ENCODE measurements at regions not wholly inside any gene's neighbourhood (a gene's known extent, or its start where the extent isn't known, plus 50 kb on each side); places are given as distances from the start of the nearest gene placed in this dataset.

DNA sequence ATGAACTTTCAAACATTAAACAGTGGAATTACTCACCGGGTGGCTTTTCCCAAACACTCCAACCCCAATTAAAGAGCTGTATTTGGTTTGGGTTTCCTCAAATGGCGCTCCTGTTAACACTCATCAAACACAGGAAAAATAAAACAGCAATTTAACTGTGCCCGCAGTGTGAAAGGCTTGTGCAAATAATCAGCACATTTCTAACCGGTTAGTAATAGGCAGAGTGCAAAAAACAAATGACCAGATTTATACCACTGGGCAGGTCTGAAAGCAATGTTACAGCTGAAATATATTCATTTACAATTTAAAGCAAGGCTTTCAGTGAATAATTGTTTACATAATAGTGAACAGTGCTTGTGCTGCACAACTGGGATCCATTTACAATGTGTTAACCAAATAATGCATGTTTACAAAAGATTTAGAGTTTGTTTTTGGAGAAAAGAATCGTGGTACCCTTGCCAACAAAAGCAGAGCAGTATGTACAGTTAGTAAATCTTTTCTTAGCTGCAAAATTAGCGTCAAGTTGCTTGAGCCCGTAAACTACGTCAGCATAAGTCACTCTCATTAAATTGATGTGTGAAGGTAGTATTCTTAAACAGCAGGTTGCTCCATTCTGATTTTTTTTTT lies 662.9 kb upstream of the ZNF608 start:
- Histone ChIP-seq H3K4me1 (ENCODE audit: control insufficient read depth in 2 of 2, insufficient read depth in 2 of 2, low read length in 2 of 2) (no peaks in the 10 kb centered on the region), H3K27me3 (ENCODE audit: control insufficient read depth in 2 of 2, insufficient read depth in 2 of 2, low read length in 2 of 2) (no peaks in the 10 kb centered on the region), H3K27ac (ENCODE audit: low read depth, low read length) (no peak overlapping the region), H3K9me3 (ENCODE audit: control insufficient read depth in 2 of 3, low read length in 3 of 3) (no peaks in the 10 kb centered on the region), H3K4me3 (ENCODE audit: low read length) (no peak overlapping the region), H3K36me3 (ENCODE audit: control insufficient read depth in 2 of 3, insufficient read depth in 3 of 3, low read length in 3 of 3) (no peaks in the 10 kb centered on the region)
- no peaks in the 10 kb centered on the region for H3K36me3 Mint-ChIP-seq
- ATAC-seq (no peak), DNase-seq (no peak)
- no peaks in the 10 kb centered on the region for H3K27me3 Mint-ChIP-seq
- intact Hi-C loops (cut with micrococcal nuclease) = no loop called here
- H3K4me3 Mint-ChIP-seq = no peak overlapping the region
- H3K4me1 Mint-ChIP-seq = peaks cover 0 to 3% (median 0%) of the 10 kb centered on the region in 7 donors
- POLR2A ChIA-PET = no interaction called here
- H3K9me3 Mint-ChIP-seq = peaks cover 0 to 4% (median 0%) of the 10 kb centered on the region in 11 donors
- H3K27ac Mint-ChIP-seq = no peak overlapping the region
- CTCF ChIA-PET = no interaction called here

DNA sequence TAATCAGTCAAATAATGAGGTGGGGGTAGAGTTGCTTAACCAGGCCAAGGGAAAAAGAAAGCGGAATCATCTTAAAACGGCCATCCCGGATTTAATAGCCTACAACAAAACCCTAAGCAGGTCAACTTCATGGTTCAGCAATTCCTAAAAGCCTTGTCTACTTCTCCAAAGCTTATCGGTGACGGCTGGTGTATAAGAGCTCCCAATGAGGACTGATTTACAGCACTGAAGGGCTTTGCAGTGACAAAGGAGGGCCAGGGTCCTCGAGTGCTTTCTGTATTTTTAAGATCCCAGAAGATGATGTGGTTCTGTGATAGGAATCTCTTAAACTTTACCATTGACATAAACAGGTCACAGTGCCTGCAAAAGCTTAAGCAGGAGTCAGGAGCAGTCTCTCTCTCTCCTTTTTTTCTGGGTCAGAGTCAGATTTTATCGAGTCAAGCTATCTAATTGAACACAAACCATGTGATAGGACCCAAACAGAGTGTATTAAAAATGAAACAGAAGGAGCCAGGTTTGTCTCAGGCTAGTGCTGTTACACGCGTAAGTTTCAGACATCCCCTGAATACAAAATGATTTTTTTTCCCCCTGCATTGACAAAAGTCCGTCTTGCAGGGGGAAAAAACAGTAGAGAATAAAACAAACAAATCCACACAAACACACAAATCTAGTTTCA lies 663.6 kb upstream of the ZNF608 start:
- no peak for DNase-seq
- CTCF ChIA-PET = no interaction called here
- H3K4me3 ChIP-seq (ENCODE audit: low read length) = no peak overlapping the region
- Mint-ChIP-seq H3K4me3 (no peak overlapping the region), H3K27ac (no peak overlapping the region), H3K9me3 (peaks cover 0 to 4% (median 0%) of the 10 kb centered on the region in 11 donors), H3K4me1 (peaks cover 0 to 3% (median 0%) of the 10 kb centered on the region in 7 donors), H3K27me3 (no peaks in the 10 kb centered on the region), H3K36me3 (no peaks in the 10 kb centered on the region)
- POLR2A ChIA-PET = no interaction called here
- H3K4me1 ChIP-seq (ENCODE audit: control insufficient read depth in 2 of 2, insufficient read depth in 2 of 2, low read length in 2 of 2) = no peaks in the 10 kb centered on the region
- no peaks in the 10 kb centered on the region for H3K9me3 ChIP-seq (ENCODE audit: control insufficient read depth in 2 of 3, low read length in 3 of 3)
- no peak overlapping the region for H3K27ac ChIP-seq (ENCODE audit: low read depth, low read length)
- intact Hi-C loops (cut with micrococcal nuclease) = no loop called here
- ATAC-seq = no peak
- no peaks in the 10 kb centered on the region for H3K36me3 ChIP-seq (ENCODE audit: control insufficient read depth in 2 of 3, insufficient read depth in 3 of 3, low read length in 3 of 3)
- H3K27me3 ChIP-seq (ENCODE audit: control insufficient read depth in 2 of 2, insufficient read depth in 2 of 2, low read length in 2 of 2) = no peaks in the 10 kb centered on the region

DNA sequence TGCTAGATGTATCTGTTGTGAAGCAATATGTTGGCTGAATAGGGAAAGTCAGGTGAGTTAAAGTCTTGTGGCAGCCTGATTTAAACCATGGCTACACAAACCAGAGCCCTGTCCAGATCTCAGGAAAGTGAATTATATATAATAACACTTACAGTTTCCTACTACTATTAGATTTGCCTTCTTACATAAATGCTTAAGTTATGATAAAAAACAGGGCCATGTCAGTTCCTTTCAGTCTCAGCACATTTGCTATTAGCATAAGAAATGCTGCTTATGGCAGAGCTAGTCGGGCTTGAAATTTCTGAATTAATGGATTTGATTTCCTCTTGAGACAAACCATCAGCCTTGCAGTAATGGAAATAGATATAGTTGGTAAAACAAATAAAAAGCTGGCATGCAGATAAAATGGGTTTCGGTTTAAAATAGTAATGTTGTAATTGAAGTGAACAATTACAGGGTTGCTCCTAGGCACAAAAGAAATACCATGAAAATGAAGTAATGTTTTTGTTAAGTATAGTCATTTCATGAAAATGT lies 664.2 kb upstream of the ZNF608 start:
- Histone ChIP-seq H3K36me3 (ENCODE audit: control insufficient read depth in 2 of 3, insufficient read depth in 3 of 3, low read length in 3 of 3) (no peaks in the 10 kb centered on the region), H3K27ac (ENCODE audit: low read depth, low read length) (no peak overlapping the region), H3K9me3 (ENCODE audit: control insufficient read depth in 2 of 3, low read length in 3 of 3) (no peaks in the 10 kb centered on the region), H3K4me1 (ENCODE audit: control insufficient read depth in 2 of 2, insufficient read depth in 2 of 2, low read length in 2 of 2) (no peaks in the 10 kb centered on the region), H3K4me3 (ENCODE audit: low read length) (no peak overlapping the region), H3K27me3 (ENCODE audit: control insufficient read depth in 2 of 2, insufficient read depth in 2 of 2, low read length in 2 of 2) (no peaks in the 10 kb centered on the region)
- peaks cover 0 to 3% (median 0%) of the 10 kb centered on the region in 7 donors for H3K4me1 Mint-ChIP-seq
- H3K9me3 Mint-ChIP-seq = peaks cover 0 to 4% (median 0%) of the 10 kb centered on the region in 11 donors
- DNase-seq = no peak
- no peaks in the 10 kb centered on the region for H3K27me3 Mint-ChIP-seq
- intact Hi-C loops (cut with micrococcal nuclease) = no loop called here
- no peaks in the 10 kb centered on the region for H3K36me3 Mint-ChIP-seq
- ATAC-seq = no peak
- no peak overlapping the region for H3K4me3 Mint-ChIP-seq
- ChIA-PET POLR2A (no interaction called here), CTCF (no interaction called here)
- no peak overlapping the region for H3K27ac Mint-ChIP-seq

DNA sequence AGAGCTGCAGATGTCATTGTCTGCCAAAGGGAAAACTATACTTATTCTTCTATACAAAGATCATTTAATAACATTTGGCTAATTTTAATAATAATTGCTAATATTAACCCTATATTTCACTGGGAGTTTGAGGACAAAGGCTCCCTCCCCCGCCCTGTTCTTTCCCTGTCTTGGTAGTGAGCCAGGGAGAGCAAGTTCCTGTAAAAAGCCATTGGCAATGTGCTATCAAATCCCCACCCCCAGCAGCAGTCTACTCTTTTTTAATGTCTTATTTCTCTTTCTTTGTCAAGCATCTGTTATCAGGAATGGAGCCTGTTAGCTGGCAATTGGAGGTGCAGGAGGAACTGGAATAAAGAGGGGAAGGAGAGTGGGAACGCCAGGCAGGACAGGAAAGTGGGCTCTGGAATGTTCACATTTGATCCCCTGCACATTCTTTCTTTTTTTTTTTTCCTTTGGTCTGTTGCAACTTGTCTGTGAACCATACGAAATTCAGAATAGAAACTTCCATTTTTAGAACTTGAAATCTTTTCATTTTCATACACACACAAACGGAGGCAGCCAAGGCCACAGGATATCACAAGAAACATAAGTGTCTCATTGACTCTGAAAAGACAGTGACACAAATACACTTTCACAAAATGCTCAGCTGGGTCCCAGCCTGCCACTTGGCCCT lies 664.8 kb upstream of the ZNF608 start:
- Mint-ChIP-seq H3K27ac (no peak overlapping the region), H3K4me1 (peaks cover 0 to 3% (median 0%) of the 10 kb centered on the region in 7 donors), H3K4me3 (no peak overlapping the region), H3K36me3 (no peaks in the 10 kb centered on the region), H3K27me3 (no peaks in the 10 kb centered on the region), H3K9me3 (peaks cover 0 to 4% (median 0%) of the 10 kb centered on the region in 11 donors)
- POLR2A ChIA-PET = no interaction called here
- ATAC-seq = no peak
- CTCF ChIA-PET = no interaction called here
- Histone ChIP-seq H3K27ac (ENCODE audit: low read depth, low read length) (no peak overlapping the region), H3K27me3 (ENCODE audit: control insufficient read depth in 2 of 2, insufficient read depth in 2 of 2, low read length in 2 of 2) (no peaks in the 10 kb centered on the region), H3K4me1 (ENCODE audit: control insufficient read depth in 2 of 2, insufficient read depth in 2 of 2, low read length in 2 of 2) (no peaks in the 10 kb centered on the region), H3K4me3 (ENCODE audit: low read length) (no peak overlapping the region), H3K36me3 (ENCODE audit: control insufficient read depth in 2 of 3, insufficient read depth in 3 of 3, low read length in 3 of 3) (no peaks in the 10 kb centered on the region), H3K9me3 (ENCODE audit: control insufficient read depth in 2 of 3, low read length in 3 of 3) (no peaks in the 10 kb centered on the region)
- intact Hi-C loops (cut with micrococcal nuclease) = no loop called here
- no peak for DNase-seq

DNA sequence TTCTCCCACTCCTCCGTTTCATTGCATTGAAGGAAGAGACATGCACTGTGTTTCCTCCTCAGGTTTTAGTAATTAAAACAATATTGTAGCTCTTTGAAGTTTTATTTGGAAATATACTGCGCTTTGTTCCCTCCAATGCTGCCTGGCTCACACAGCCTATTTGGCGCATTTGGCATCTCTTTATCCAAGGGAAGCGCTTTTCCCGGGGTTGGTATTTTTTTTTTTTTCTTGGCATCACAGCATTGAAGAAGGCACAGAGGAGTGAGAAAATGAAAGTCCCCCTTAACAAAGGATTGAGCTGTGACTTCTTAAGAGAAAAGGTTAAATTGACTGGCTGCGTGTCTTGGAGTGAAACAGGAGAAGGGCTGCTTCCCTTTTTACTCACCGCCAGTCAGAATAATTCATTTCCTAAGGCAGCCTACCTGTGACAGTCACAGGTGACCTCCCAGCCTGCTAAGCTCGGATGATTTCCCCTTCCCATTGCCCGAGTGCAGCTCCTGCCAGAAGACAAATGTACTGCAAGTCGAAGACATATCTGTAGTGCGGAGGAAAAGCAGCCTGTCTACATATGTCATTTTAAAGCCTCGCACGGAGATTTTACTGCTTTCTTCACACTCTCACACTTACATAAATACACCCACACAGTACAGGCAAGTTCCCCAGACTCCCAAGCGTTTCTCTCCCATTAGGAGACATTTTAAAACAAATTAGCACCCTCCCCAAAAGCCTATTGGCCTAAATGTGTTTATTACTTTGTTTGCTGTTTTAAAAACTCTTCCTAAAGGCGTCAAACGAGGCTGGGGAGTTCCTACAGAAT lies 665.5 kb upstream of the ZNF608 start:
- no peak overlapping the region for H3K27ac ChIP-seq (ENCODE audit: low read depth, low read length)
- CTCF ChIA-PET = no interaction called here
- H3K4me1 Mint-ChIP-seq = peaks cover 0 to 3% (median 0%) of the 10 kb centered on the region in 7 donors
- no peaks in the 10 kb centered on the region for H3K9me3 ChIP-seq (ENCODE audit: control insufficient read depth in 2 of 3, low read length in 3 of 3)
- no peaks in the 10 kb centered on the region for H3K27me3 Mint-ChIP-seq
- intact Hi-C loops (cut with micrococcal nuclease) = no loop called here
- H3K4me1 ChIP-seq (ENCODE audit: control insufficient read depth in 2 of 2, insufficient read depth in 2 of 2, low read length in 2 of 2) = no peaks in the 10 kb centered on the region
- H3K27me3 ChIP-seq (ENCODE audit: control insufficient read depth in 2 of 2, insufficient read depth in 2 of 2, low read length in 2 of 2) = no peaks in the 10 kb centered on the region
- H3K36me3 ChIP-seq (ENCODE audit: control insufficient read depth in 2 of 3, insufficient read depth in 3 of 3, low read length in 3 of 3) = no peaks in the 10 kb centered on the region
- no peaks in the 10 kb centered on the region for H3K36me3 Mint-ChIP-seq
- H3K4me3 Mint-ChIP-seq = no peak overlapping the region
- POLR2A ChIA-PET = no interaction called here
- no peak for DNase-seq
- no peak overlapping the region for H3K4me3 ChIP-seq (ENCODE audit: low read length)
- no peak for ATAC-seq
- H3K9me3 Mint-ChIP-seq = peaks cover 0 to 4% (median 2%) of the 10 kb centered on the region in 11 donors
- H3K27ac Mint-ChIP-seq = peak overlapping the region in 1 of 9 donors; percentile 1

DNA sequence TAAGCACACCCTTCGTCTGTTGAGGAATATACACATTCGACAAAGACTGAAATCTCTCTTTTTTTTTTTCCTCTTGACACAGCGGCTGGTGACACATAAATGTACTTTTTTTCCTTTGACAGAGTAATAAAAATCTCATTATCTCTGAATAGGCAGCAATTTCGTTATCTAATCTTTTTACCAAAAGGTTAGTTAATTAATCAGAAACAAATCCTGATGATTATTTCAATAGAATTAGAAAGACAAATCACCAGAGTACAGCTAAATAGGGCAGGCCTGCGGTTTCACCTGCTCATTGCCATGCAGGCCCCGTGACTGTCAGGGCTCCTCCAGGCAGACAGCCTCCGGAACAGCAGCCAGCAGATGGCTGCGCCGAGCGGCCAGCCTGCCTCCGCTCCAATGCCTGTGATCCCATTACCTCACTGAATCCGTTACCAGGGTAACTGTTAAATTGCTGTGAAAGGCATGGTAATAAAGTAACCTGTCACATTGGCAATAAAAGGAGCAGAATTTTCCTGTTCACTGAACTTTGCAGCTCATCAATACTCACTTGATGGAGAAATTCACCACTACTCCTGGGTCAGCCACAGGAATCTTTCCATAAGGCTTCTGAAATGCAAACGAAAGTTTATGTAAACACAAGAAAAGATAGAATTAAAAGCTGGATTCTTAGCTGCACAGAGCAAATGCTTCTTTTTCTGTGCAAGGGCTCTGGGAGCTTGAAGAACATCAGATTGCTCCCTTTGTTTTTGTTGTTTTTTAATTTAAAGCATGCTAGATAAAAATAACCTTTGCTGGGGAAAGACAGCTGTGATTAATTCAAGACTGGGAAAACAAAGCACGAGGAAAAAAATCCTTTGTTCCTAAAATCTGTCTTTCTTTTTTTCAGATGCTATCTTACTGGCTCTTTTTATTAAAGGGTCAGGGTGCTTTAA lies 666.4 kb upstream of the ZNF608 start:
- Histone ChIP-seq H3K36me3 (ENCODE audit: control insufficient read depth in 2 of 3, insufficient read depth in 3 of 3, low read length in 3 of 3) (no peaks in the 10 kb centered on the region), H3K27ac (ENCODE audit: low read depth, low read length) (no peak overlapping the region), H3K9me3 (ENCODE audit: control insufficient read depth in 2 of 3, low read length in 3 of 3) (no peaks in the 10 kb centered on the region), H3K4me3 (ENCODE audit: low read length) (no peak overlapping the region), H3K4me1 (ENCODE audit: control insufficient read depth in 2 of 2, insufficient read depth in 2 of 2, low read length in 2 of 2) (no peaks in the 10 kb centered on the region), H3K27me3 (ENCODE audit: control insufficient read depth in 2 of 2, insufficient read depth in 2 of 2, low read length in 2 of 2) (no peaks in the 10 kb centered on the region)
- ATAC-seq = no peak
- intact Hi-C loops (cut with micrococcal nuclease) = no loop called here
- Mint-ChIP-seq H3K4me3 (no peak overlapping the region), H3K9me3 (peaks cover 0 to 6% (median 1%) of the 10 kb centered on the region in 11 donors), H3K36me3 (no peaks in the 10 kb centered on the region), H3K4me1 (peaks cover 0 to 3% (median 0%) of the 10 kb centered on the region in 7 donors), H3K27ac (no peak overlapping the region), H3K27me3 (no peaks in the 10 kb centered on the region)
- no peak for DNase-seq
- ChIA-PET POLR2A (no interaction called here), CTCF (no interaction called here)

All from naive thymus-derived CD4-positive, alpha-beta T cell (primary cell).